ENCODE measurements at regions not wholly inside any gene's neighbourhood (a gene's known extent, or its start where the extent isn't known, plus 50 kb on each side); places are given as distances from the start of the nearest gene placed in this dataset.

GRCh38 chr3:59570806-59571205 lies 521.0 kb upstream of the CFAP20DC start:
- no peaks in the 10 kb centered on the region for H3K27me3 Mint-ChIP-seq (ENCODE audit: low read depth)
- no peak for DNase-seq
- H3K36me3 Mint-ChIP-seq (ENCODE audit: low read depth) = no peaks in the 10 kb centered on the region
- CTCF ChIA-PET = no interaction called here
- H3K27ac Mint-ChIP-seq = no peak overlapping the region
- no peak overlapping the region for H3K4me3 Mint-ChIP-seq
- no peaks in the 10 kb centered on the region for H3K9me3 Mint-ChIP-seq
- H3K4me1 Mint-ChIP-seq (ENCODE audit: low read depth) = peaks cover 16% of the 10 kb centered on the region
- intact Hi-C loops (cut with micrococcal nuclease) = loop anchor here (10.0 kb wide), 1 partner anchor 576 kb away; no protein-coding TSS in a partner anchor

- CTCF ChIA-PET = interaction anchor here (0.8 to 1.6 kb wide), 3 partner anchors 182 to 581 kb away, joined by 3 to 5 read pairs (median 3); no protein-coding TSS in a partner anchor
- no peak overlapping the region for H3K4me3 Mint-ChIP-seq
- DNase-seq = no peak
- no peak overlapping the region for H3K27ac Mint-ChIP-seq
- no peaks in the 10 kb centered on the region for H3K36me3 Mint-ChIP-seq (ENCODE audit: low read depth)
- no peaks in the 10 kb centered on the region for H3K9me3 Mint-ChIP-seq
- intact Hi-C loops (cut with micrococcal nuclease) = no loop called here
- peaks cover 12% of the 10 kb centered on the region for H3K4me1 Mint-ChIP-seq (ENCODE audit: low read depth)
- H3K27me3 Mint-ChIP-seq (ENCODE audit: low read depth) = no peaks in the 10 kb centered on the region
Observed at GRCh38 chr3:59567661-59568060, 517.8 kb upstream of the CFAP20DC start.

DNA sequence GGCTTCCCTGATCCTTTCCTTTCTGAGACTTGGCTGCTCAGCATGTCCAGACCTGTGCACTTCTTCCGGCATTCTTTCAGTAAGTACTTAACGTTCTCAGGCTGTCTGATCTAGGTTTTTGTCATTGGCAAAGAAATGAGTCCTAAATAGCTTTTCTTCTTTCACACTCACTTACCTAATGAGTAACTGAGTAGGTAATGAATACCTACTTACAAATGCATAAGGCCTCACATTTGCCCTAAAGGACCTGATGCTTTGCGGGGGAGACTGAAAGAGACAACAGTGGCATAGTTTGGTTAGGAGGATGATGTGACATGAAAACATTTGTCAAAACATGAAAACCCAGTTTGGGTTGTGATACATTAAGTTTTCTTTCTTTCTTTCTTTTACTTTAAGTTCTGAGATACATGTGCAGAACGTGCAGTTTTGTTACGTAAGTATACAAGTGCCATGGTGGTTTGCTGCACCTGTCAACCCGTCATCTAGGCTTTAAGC lies 516.7 kb upstream of the CFAP20DC start:
- Mint-ChIP-seq H3K27me3 (ENCODE audit: low read depth) (no peaks in the 10 kb centered on the region), H3K4me1 (ENCODE audit: low read depth) (peaks cover 15% of the 10 kb centered on the region), H3K36me3 (ENCODE audit: low read depth) (no peaks in the 10 kb centered on the region), H3K27ac (peak overlapping the region; percentile 7), H3K9me3 (no peaks in the 10 kb centered on the region), H3K4me3 (no peak overlapping the region)
- DNase-seq = peak; percentile 43
- CTCF ChIA-PET = no interaction called here
- intact Hi-C loops (cut with micrococcal nuclease) = loop anchor here (1.0 kb wide), 2 partner anchors 139 to 180 kb away; no protein-coding TSS in a partner anchor

DNA sequence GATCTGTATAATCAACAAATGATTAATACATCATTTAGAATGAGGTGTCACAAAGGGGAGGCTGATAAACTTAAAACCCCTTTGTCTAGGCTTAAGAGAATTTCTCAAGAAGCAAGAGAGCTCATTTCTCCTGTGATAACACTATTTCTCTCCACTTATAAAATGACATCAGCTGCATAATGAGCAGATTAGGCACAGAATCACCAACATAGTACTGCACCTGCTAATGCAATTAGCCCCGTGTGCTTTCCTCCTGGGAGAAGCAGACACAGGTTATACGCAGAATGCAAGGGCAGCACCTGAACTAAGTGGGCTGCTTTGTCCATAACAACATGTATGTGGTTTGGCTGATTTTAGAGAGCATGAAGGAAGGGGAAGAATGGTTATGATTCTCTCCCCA lies 515.3 kb upstream of the CFAP20DC start:
- intact Hi-C loops (cut with micrococcal nuclease) = no loop called here

GRCh38 chr3:59563966-59564365 lies 514.1 kb upstream of the CFAP20DC start:
- Mint-ChIP-seq H3K36me3 (ENCODE audit: low read depth) (no peaks in the 10 kb centered on the region), H3K4me3 (no peak overlapping the region), H3K27me3 (ENCODE audit: low read depth) (no peaks in the 10 kb centered on the region), H3K4me1 (ENCODE audit: low read depth) (peaks cover 32% of the 10 kb centered on the region), H3K27ac (no peak overlapping the region), H3K9me3 (no peaks in the 10 kb centered on the region)
- intact Hi-C loops (cut with micrococcal nuclease) = loop anchor here (5.0 kb wide), 1 partner anchor 518 kb away; no protein-coding TSS in a partner anchor
- CTCF ChIA-PET = no interaction called here
- no peak for DNase-seq

More for the DNA sequence above, 515.3 kb upstream of the CFAP20DC start:
- Mint-ChIP-seq H3K36me3 (ENCODE audit: low read depth) (no peaks in the 10 kb centered on the region), H3K27me3 (ENCODE audit: low read depth) (no peaks in the 10 kb centered on the region), H3K27ac (no peak overlapping the region), H3K4me1 (ENCODE audit: low read depth) (peaks cover 21% of the 10 kb centered on the region), H3K9me3 (no peaks in the 10 kb centered on the region), H3K4me3 (no peak overlapping the region)
- CTCF ChIA-PET = interaction anchor here (1.1 kb wide), 1 partner anchor 251 kb away, joined by 3 read pairs; no protein-coding TSS in a partner anchor
- no peak for DNase-seq

- no peak for DNase-seq
- Mint-ChIP-seq H3K27ac (no peak overlapping the region), H3K4me1 (ENCODE audit: low read depth) (peaks cover 36% of the 10 kb centered on the region), H3K27me3 (ENCODE audit: low read depth) (no peaks in the 10 kb centered on the region), H3K9me3 (no peaks in the 10 kb centered on the region), H3K4me3 (no peak overlapping the region), H3K36me3 (ENCODE audit: low read depth) (no peaks in the 10 kb centered on the region)
- intact Hi-C loops (cut with micrococcal nuclease) = loop anchor here (5.0 kb wide), 1 partner anchor 519 kb away; no protein-coding TSS in a partner anchor
- CTCF ChIA-PET = no interaction called here
Observed at GRCh38 chr3:59563072-59563605, 513.3 kb upstream of the CFAP20DC start.

DNA sequence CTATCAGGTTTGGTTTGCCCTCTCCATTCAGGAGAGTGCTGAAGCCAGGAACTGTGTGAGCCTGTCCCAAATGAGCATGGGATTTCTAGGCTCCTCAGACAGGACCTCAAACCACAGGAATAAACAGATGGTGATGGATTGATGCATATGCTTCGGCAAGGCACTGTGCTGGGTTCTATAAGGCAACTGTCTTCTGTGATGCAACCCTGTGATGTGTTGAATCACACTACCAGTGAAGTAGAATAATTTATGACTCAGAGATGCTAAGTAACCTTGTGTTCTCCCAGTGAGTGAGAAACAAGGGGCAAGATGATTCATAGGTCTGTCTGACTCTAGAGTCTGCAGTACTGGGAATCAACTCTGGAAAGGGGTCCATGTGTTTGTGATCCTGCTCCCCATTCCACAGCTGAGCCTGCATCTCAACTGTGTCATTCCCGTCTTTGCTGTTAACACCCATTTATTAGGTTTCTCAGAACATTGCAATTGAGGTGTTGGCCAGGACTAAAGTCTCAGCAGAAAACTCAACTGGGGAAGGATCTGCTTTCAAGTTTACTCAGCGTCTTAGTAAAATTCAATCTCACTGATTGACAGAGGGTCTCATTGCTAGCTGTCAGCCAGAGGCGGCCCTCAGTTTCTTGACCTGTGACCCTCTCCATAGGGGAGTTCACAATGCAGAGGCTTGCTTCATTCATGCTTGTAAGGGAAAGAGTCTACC lies 510.1 kb upstream of the CFAP20DC start:
- Mint-ChIP-seq H3K36me3 (ENCODE audit: low read depth) (no peaks in the 10 kb centered on the region), H3K4me3 (no peak overlapping the region), H3K27ac (peak overlapping the region; percentile 84), H3K9me3 (no peaks in the 10 kb centered on the region), H3K27me3 (ENCODE audit: low read depth) (no peaks in the 10 kb centered on the region), H3K4me1 (ENCODE audit: low read depth) (peaks cover 24% of the 10 kb centered on the region)
- intact Hi-C loops (cut with micrococcal nuclease) = loop anchor here (1.0 to 10.0 kb wide), 12 partner anchors 20 to 1965 kb away; partner anchors contain the start of gene FHIT
- CTCF ChIA-PET = interaction anchor here (1.5 to 1.6 kb wide), 2 partner anchors 15 to 297 kb away, joined by 4 read pairs; no protein-coding TSS in a partner anchor
- DNase-seq = peak; percentile 71

GRCh38 chr3:59558906-59559720 lies 509.3 kb upstream of the CFAP20DC start:
- Mint-ChIP-seq H3K27ac (peak overlapping the region; percentile 84), H3K27me3 (ENCODE audit: low read depth) (no peaks in the 10 kb centered on the region), H3K9me3 (no peaks in the 10 kb centered on the region), H3K36me3 (ENCODE audit: low read depth) (no peaks in the 10 kb centered on the region), H3K4me3 (no peak overlapping the region), H3K4me1 (ENCODE audit: low read depth) (peaks cover 24% of the 10 kb centered on the region)
- intact Hi-C loops (cut with micrococcal nuclease) = loop anchor here (1.0 to 10.0 kb wide), 10 partner anchors 32 to 1966 kb away; partner anchors contain the start of gene FHIT
- DNase-seq = no peak
- CTCF ChIA-PET = interaction anchor here (1.5 to 1.6 kb wide), 3 partner anchors 9 to 298 kb away, joined by 3 to 4 read pairs (median 4); no protein-coding TSS in a partner anchor

DNA sequence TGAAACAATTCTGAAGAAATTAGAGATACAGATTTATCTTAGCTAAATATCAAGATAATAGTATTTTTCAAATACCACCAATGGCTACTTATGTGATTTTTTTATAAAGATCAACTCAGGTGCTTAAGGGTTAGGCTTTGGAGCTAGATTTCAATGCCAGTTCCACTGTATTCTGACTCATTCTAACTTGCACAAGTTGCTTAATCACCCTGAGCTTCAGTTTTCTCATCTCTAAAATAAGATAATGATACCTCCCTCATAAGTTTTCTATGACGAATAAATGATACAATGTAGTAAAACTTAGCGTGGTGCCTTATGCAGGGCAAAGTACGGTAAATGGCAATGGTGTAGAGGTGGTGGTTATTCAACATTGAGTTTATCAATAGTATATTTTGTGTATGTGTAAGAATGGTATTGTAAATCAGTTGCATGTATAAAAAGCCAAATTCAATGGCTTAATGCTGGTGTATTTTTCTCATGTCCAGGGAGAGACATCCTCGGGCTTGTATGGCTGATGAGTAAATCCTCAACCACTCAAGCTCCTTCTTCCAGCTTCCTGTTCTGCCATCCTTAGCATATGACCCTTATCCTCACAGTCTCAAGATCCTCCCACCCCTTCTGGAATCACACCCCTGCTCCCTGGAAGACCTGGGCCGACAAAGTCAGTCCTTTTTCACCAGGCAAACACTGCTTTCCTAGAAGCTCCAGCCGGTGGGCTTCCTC lies 505.9 kb upstream of the CFAP20DC start:
- DNase-seq = no peak
- Mint-ChIP-seq H3K27me3 (ENCODE audit: low read depth) (no peaks in the 10 kb centered on the region), H3K4me3 (no peak overlapping the region), H3K36me3 (ENCODE audit: low read depth) (no peaks in the 10 kb centered on the region), H3K27ac (peak overlapping the region; percentile 19), H3K4me1 (ENCODE audit: low read depth) (peaks cover 20% of the 10 kb centered on the region), H3K9me3 (no peaks in the 10 kb centered on the region)
- CTCF ChIA-PET = interaction anchor here (0.6 to 1.3 kb wide), 3 partner anchors 13 to 242 kb away, joined by 3 read pairs; no protein-coding TSS in a partner anchor
- intact Hi-C loops (cut with micrococcal nuclease) = loop anchor here (5.0 to 10.0 kb wide), 2 partner anchors 243 to 1969 kb away; no protein-coding TSS in a partner anchor

DNA sequence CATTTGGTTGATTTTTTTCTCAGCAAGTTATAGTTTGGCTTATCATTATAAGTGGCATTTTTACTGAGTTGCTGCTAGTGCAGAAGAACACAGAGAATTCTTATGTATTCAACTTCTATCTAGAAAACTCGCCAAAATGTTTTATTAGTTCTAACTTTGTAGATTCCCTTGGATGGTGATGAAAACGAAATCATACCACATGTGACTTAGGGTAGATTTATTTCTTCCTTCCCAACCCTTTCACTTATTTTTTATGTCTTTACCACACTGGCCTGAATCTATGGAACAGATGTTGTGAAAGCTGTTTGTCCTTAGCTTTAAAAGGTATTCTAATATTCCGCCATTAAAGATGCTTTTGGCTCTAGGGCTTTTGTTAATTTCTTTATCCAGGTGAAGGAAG lies 503.3 kb upstream of the CFAP20DC start:
- H3K4me3 Mint-ChIP-seq = no peak overlapping the region
- H3K4me1 Mint-ChIP-seq (ENCODE audit: low read depth) = no peaks in the 10 kb centered on the region
- CTCF ChIA-PET = no interaction called here
- intact Hi-C loops (cut with micrococcal nuclease) = loop anchor here (10.0 kb wide), 1 partner anchor 1972 kb away; no protein-coding TSS in a partner anchor
- DNase-seq = no peak
- H3K27me3 Mint-ChIP-seq (ENCODE audit: low read depth) = no peaks in the 10 kb centered on the region
- H3K36me3 Mint-ChIP-seq (ENCODE audit: low read depth) = no peaks in the 10 kb centered on the region
- no peak overlapping the region for H3K27ac Mint-ChIP-seq
- H3K9me3 Mint-ChIP-seq = no peaks in the 10 kb centered on the region

DNA sequence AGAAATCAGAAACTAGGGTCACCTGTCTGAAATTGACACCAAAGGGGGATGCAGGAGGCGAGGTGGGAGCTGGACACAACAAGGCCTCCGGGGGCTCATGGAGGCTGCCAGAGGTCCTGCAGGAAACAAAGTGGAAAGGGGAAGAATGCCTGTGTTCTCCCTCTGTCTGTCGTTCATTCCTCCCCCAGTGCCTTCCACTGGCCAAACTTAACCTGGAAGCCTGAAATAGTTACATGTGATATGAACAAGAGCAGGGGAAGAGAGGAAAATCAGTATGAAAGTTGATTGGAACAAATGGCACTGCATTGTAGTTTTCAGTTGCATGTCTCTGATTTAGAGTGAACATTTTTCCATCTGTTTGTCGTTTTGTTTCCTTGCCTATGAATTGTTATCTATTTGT lies 502.0 kb upstream of the CFAP20DC start:
- H3K4me1 Mint-ChIP-seq (ENCODE audit: low read depth) = no peaks in the 10 kb centered on the region
- no peaks in the 10 kb centered on the region for H3K27me3 Mint-ChIP-seq (ENCODE audit: low read depth)
- no peak overlapping the region for H3K4me3 Mint-ChIP-seq
- no peak overlapping the region for H3K27ac Mint-ChIP-seq
- CTCF ChIA-PET = no interaction called here
- intact Hi-C loops (cut with micrococcal nuclease) = loop anchor here (10.0 kb wide), 1 partner anchor 1973 kb away; no protein-coding TSS in a partner anchor
- no peak for DNase-seq
- no peaks in the 10 kb centered on the region for H3K36me3 Mint-ChIP-seq (ENCODE audit: low read depth)
- no peaks in the 10 kb centered on the region for H3K9me3 Mint-ChIP-seq

Measured in activated naive CD4-positive, alpha-beta T cell treated with anti-CD3 and anti-CD28 coated beads for 36 hours (primary cell).